A549 (cell line): ENCODE measurements at regions not wholly inside any gene's neighbourhood (a gene's known extent, or its start where the extent isn't known, plus 50 kb on each side); places are given as distances from the start of the nearest gene placed in this dataset.

ENCODE experiments used
- ATAC-seq, 2 experiments: fragments of 200-7000 bp in 1 of 2; fragments of >200 bp in 1 of 2; cut with Nextera tagmentation in 1 of 2; cut with Tn5 transposase in 1 of 2; 3 replicates each; pipeline versions ENCODE4 v1.8.0 to v1.9.1; 2018 to 2020; ENCODE audit warnings: mild to moderate bottlenecking in 1 of 2, moderate library complexity in 1 of 2
- CTCF ChIA-PET: fragments of 300-600 bp; sonication (Branson Sonifier 250); formaldehyde crosslinking; extraction: SDS; loops from one replicate; lab custom pipeline; 2021; ENCODE audit warnings: antibody characterized with exemption, inconsistent platforms; lab: Yijun Ruan, JAX
- POLR2A ChIA-PET: fragments of 350-600 bp; formaldehyde crosslinking; extraction: SDS; loops from one replicate; lab custom pipeline; 2021; ENCODE audit warnings: antibody characterized with exemption, inconsistent platforms; lab: Yijun Ruan, JAX
- DNase-seq, 2 experiments: peaks; one replicate each; pipeline versions ENCODE4 v3.0.0 to v3.0.0-alpha.2; 2011 to 2016; ENCODE audit warnings: low read depth in 1 of 2, low spot score in 1 of 2
- FAIRE-seq: peaks from 2 replicates; lab custom pipeline; 2011; peaks lifted over from hg19 to GRCh38; lab: Jason Lieb, UNC
- H3K27ac ChIP-seq, 2 experiments: fragments of >200 bp; sonication (Bioruptor Twin); formaldehyde crosslinking; 3 replicates each; pipeline ENCODE4 v1.5.1; 2016 to 2017
- H3K4me1 ChIP-seq: fragments of >200 bp; sonication (Bioruptor Twin); formaldehyde crosslinking; 3 replicates; pipeline ENCODE4 v1.6.1; 2016
- H3K4me2 ChIP-seq: fragments of >200 bp; sonication (Bioruptor Twin); formaldehyde crosslinking; 3 replicates; pipeline ENCODE4 v1.6.1; 2016
- H3K4me3 ChIP-seq: fragments of >200 bp; sonication (Bioruptor Twin); formaldehyde crosslinking; 3 replicates; pipeline ENCODE4 v1.5.1; 2016
- H3K9me3 ChIP-seq: fragments of >200 bp; sonication (Bioruptor Twin); formaldehyde crosslinking; 3 replicates; pipeline ENCODE4 v1.6.1; 2016
- CBX2 ChIP-seq: fragments of 200-600 bp; sonication (generic); IDR thresholded peaks from 2 replicates; pipeline ENCODE4 v1.6.1; 2016; ENCODE audit warnings: low read depth, mild to moderate bottlenecking, borderline replicate concordance
- CHD2 ChIP-seq: fragments of 150-350 bp; IDR thresholded peaks from 2 replicates; pipeline ENCODE4 v1.6.1; 2014; ENCODE audit warnings: low read length; ENCODE audit not compliant: partially characterized antibody
- CHD4 ChIP-seq: fragments of 200-600 bp; sonication (generic); IDR thresholded peaks from 2 replicates; pipeline ENCODE4 v1.6.1; 2016; ENCODE audit warnings: antibody characterized with exemption, mild to moderate bottlenecking, borderline replicate concordance
- EP300 ChIP-seq, 2 experiments: fragments of >200 bp; sonication (Bioruptor Twin); formaldehyde crosslinking; IDR thresholded peaks; 2 replicates in 1 of 2; 3 replicates in 1 of 2; pipeline ENCODE4 v1.6.1; 2016 to 2017
- GATA3 ChIP-seq: IDR thresholded peaks from 2 replicates; pipeline ENCODE4 v1.6.1; 2012; ENCODE audit warnings: borderline replicate concordance
- HOXB13 ChIP-seq: fragments of 250-450 bp; sonication (Bioruptor Pico); IDR thresholded peaks from 2 replicates; pipeline ENCODE4 v1.5.0; 2020; ENCODE audit warnings: low read depth, mild to moderate bottlenecking, moderate library complexity
- HOXB5 ChIP-seq: fragments of 250-450 bp; sonication (Bioruptor Pico); IDR thresholded peaks from 2 replicates; pipeline ENCODE4 v1.5.0; 2020; ENCODE audit warnings: mild to moderate bottlenecking, moderate library complexity
- KDM1A ChIP-seq: fragments of 200-600 bp; sonication (generic); IDR thresholded peaks from 2 replicates; pipeline ENCODE4 v1.6.1; 2016; ENCODE audit warnings: low read depth, mild to moderate bottlenecking
- MAFK ChIP-seq: fragments of 450-650 bp; IDR thresholded peaks from 2 replicates; pipeline ENCODE4 v1.6.1; 2014; ENCODE audit not compliant: partially characterized antibody
- MAZ ChIP-seq: fragments of 150-350 bp; IDR thresholded peaks from 2 replicates; pipeline ENCODE4 v1.6.1; 2014; ENCODE audit warnings: antibody characterized with exemption, low read depth, low read length, borderline replicate concordance
- MYC ChIP-seq: IDR thresholded peaks from 2 replicates; pipeline ENCODE4 v1.6.1; 2012; ENCODE audit warnings: mild to moderate bottlenecking, inconsistent platforms, low read length, improper control_type of control experiment, borderline replicate concordance
- NFE2L2 ChIP-seq: fragments of 150-350 bp; conservative IDR thresholded peaks from 2 replicates; pipeline ENCODE4 v1.6.1; 2014; ENCODE audit warnings: low read length
- NPAS2 ChIP-seq: fragments of 250-450 bp; sonication (Bioruptor Pico); IDR thresholded peaks from 2 replicates; pipeline ENCODE4 v1.8.0; 2022; ENCODE audit warnings: mild to moderate bottlenecking, moderate library complexity, borderline replicate concordance
- NR3C1 ChIP-seq: fragments of >200 bp; sonication (Bioruptor Twin); formaldehyde crosslinking; IDR thresholded peaks from 3 replicates; pipeline ENCODE4 v1.6.1; 2017
- POLR2AphosphoS2 ChIP-seq: conservative IDR thresholded peaks from 2 replicates; pipeline ENCODE4 v1.6.1; 2012; ENCODE audit warnings: low read length, improper control_type of control experiment, inconsistent platforms
- RAD21 ChIP-seq, 2 experiments: fragments of >200 bp in 1 of 2; sonication (Bioruptor Twin) in 1 of 2; formaldehyde crosslinking in 1 of 2; IDR thresholded peaks in 1 of 2; conservative IDR thresholded peaks in 1 of 2; 2 replicates in 1 of 2; 3 replicates in 1 of 2; pipeline ENCODE4 v1.6.1; 2012 to 2018; ENCODE audit warnings: inconsistent platforms in 1 of 2
- RARB ChIP-seq: fragments of 250-450 bp; sonication (Bioruptor Pico); IDR thresholded peaks from 2 replicates; pipeline ENCODE4 v1.8.0; 2021; ENCODE audit warnings: mild to moderate bottlenecking, moderate library complexity
- RCOR1 ChIP-seq: fragments of 150-350 bp; IDR thresholded peaks from 2 replicates; pipeline ENCODE4 v1.6.1; 2014; ENCODE audit warnings: antibody characterized with exemption, low read length, low read depth
- RFX5 ChIP-seq: fragments of 450-650 bp; IDR thresholded peaks from 2 replicates; pipeline ENCODE4 v1.7.1; 2014; ENCODE audit warnings: antibody characterized with exemption, mild to moderate bottlenecking, moderate library complexity
- SMC3 ChIP-seq: fragments of >200 bp; sonication (Bioruptor Twin); formaldehyde crosslinking; IDR thresholded peaks from 3 replicates; pipeline ENCODE4 v1.6.1; 2018; ENCODE audit warnings: inconsistent platforms
- SREBF2 ChIP-seq: fragments of 450-650 bp; IDR thresholded peaks from 2 replicates; pipeline ENCODE4 v1.6.1; 2014; ENCODE audit warnings: mild to moderate bottlenecking, moderate library complexity
- WGBS: methylation state at CpG from one replicate; pipeline ENCODE4 v1.1.6; 2017; ENCODE audit errors: missing lambda C conversion rate; 5-methylcytosine and 5-hydroxymethylcytosine counted together
- TF ChIP-seq, protein P1 (sequence below): fragments of 450-650 bp; IDR thresholded peaks from 2 replicates; pipeline ENCODE4 v1.6.1; 2014; ENCODE audit warnings: antibody characterized with exemption
- TF ChIP-seq, protein P2 (sequence below): fragments of 150-350 bp; IDR thresholded peaks from 2 replicates; pipeline ENCODE4 v1.6.1; 2014; ENCODE audit warnings: low read depth, mild to moderate bottlenecking, low read length
- TF ChIP-seq, protein P3 (sequence below): IDR thresholded peaks from 2 replicates; pipeline ENCODE4 v1.6.1; 2012

DNA sequence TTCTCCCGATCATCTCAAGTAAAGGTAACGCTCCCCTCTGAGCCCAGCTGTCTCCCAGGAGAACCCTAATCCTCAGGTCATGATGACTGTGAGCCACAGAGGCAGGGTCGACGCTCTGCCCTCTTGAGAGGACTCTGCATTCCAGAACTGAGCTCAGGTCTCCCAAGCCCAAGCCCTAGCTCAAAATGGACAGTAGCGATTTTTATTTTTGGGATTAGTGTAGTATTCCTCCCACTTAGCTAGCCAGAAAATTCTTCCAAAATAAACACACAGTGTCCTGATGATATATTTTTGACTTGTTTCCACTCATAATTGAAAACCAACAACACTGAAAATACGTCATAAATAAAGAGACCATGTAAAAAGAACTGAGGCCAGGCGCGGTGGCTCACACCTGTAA is 462.0 kb upstream of the MGMT start (continued):
- TF ChIP-seq, protein P1, sequence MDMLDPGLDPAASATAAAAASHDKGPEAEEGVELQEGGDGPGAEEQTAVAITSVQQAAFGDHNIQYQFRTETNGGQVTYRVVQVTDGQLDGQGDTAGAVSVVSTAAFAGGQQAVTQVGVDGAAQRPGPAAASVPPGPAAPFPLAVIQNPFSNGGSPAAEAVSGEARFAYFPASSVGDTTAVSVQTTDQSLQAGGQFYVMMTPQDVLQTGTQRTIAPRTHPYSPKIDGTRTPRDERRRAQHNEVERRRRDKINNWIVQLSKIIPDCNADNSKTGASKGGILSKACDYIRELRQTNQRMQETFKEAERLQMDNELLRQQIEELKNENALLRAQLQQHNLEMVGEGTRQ = no peak
- TF ChIP-seq NR3C1 (no peak), RAD21 (conservative IDR thresholded peaks at IDR 0.05 in 1 of 2, IDR thresholded peaks at IDR 0.05 in 1 of 2) (no peak)
- TF ChIP-seq, all 56 proteins: peak for 0

DNA sequence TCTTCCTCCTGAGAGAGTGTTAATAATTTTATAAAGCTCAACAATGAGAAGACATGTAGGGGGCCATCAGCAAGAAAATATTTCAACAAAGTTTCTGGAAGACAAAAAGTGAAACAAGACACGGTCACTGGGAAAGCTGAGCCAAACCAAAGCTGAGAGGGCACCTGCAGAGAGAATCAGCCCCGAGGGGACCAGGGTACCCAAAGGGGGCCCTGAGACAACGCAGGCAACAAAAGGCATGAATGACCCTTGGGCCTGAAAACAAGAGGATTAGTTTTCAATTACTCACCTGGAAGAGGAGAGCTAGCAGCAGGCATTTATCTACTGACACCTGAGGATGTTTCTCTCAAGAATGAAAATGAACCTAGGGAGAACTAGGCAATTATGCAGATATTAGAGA is 461.2 kb upstream of the MGMT start:
- DNase-seq (no peak), ATAC-seq (no peak), FAIRE-seq (no peak)
- ChIA-PET CTCF (no interaction called here), POLR2A (no interaction called here)
- Histone ChIP-seq H3K4me3 (no peak overlapping the region), H3K9me3 (no peaks in the 10 kb centered on the region), H3K4me1 (no peaks in the 10 kb centered on the region)
- WGBS = 7% methylated on average over 3 of the region's 3 CpGs
- TF ChIP-seq HOXB13 (CRISPR knock-in tag) = no peak
- TF ChIP-seq, all 56 proteins: peak for 0
- Histone ChIP-seq H3K4me2 (no peak overlapping the region), H3K27ac (no peak overlapping the region)

DNA sequence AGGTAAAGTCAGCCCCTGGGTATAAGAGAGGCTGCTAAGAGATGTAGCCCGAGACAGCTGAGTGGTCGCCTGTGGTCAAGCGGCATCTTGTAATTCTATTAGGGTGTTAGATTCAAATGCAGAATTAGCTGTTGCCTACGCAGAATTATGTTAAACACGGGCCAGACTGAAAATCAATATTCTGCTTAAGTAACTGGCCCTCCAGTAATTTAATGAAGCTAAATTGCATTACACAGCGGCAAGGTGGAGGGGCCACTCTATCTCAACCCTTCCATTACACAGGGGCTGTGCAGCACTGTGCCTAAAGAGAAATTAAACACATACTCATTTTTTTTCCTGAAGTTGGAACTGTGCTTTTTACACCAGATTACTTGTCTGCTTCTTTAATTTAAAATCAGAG is 448.5 kb upstream of the MGMT start:
- no peak overlapping the region for H3K27ac ChIP-seq
- CTCF ChIA-PET = interaction anchor here (1.8 kb wide), 1 partner anchor 13 kb away, joined by 5 read pairs; no protein-coding TSS in a partner anchor
- H3K4me3 ChIP-seq = no peak overlapping the region
- no peaks in the 10 kb centered on the region for H3K4me1 ChIP-seq
- H3K4me2 ChIP-seq = no peak overlapping the region
- FAIRE-seq (no peak), DNase-seq (no peak), ATAC-seq (no peak)
- WGBS = 20% methylated on average over 6 of the region's 6 CpGs
- POLR2A ChIA-PET = no interaction called here
- TF ChIP-seq CHD4 = no peak
- TF ChIP-seq HOXB5 (CRISPR knock-in tag) = no peak
- no peak for TF ChIP-seq MYC
- no peak for TF ChIP-seq NFE2L2
- TF ChIP-seq GATA3 = no peak
- no peak for TF ChIP-seq RARB
- no peak for TF ChIP-seq CHD2
- no peak for TF ChIP-seq SREBF2
- no peak for TF ChIP-seq RAD21 (conservative IDR thresholded peaks at IDR 0.05 in 1 of 2, IDR thresholded peaks at IDR 0.05 in 1 of 2)
- TF ChIP-seq, protein P1 = no peak
- TF ChIP-seq EP300 (IDR thresholded peaks at IDR 0.05) = no peak
- no peak for TF ChIP-seq MAFK
- TF ChIP-seq CBX2 = no peak
- no peak for TF ChIP-seq POLR2AphosphoS2
- no peak for TF ChIP-seq RCOR1
- TF ChIP-seq, protein P2, sequence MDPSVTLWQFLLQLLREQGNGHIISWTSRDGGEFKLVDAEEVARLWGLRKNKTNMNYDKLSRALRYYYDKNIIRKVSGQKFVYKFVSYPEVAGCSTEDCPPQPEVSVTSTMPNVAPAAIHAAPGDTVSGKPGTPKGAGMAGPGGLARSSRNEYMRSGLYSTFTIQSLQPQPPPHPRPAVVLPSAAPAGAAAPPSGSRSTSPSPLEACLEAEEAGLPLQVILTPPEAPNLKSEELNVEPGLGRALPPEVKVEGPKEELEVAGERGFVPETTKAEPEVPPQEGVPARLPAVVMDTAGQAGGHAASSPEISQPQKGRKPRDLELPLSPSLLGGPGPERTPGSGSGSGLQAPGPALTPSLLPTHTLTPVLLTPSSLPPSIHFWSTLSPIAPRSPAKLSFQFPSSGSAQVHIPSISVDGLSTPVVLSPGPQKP = no peak
- TF ChIP-seq NR3C1 = no peak
- no peak for TF ChIP-seq MAZ
- no peaks in the 10 kb centered on the region for H3K9me3 ChIP-seq

DNA sequence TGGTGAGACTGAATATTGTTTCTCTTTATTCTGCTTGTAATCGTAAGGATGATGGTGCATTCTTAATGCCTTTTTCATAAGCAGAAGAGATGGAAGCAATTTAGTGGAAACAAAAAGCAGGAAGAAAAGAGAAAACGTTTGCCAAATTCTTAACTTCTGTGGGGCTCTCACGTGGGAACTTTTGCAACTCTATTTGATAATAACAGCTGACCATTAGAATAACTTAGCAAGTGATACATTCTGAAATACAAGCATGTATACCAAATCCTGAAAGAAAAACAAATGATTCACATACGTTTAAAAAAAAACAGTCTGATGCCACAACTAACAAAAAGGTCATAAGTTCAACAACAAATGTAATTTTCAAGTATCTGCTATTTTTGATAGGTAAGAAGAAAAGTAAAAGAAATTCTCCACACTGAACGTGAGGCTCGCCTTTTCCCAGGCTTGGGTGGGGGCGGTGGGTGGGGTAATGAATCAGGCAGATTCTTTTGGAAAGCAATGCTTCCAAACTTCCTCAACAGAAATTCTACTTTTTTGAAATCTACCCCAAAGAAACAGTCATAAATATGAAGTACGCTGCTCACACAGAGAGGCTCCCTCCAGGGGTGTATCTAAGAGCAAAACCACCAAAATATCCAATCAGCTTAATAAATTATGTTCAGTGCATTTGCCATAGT is 446.2 kb upstream of the MGMT start:
- Histone ChIP-seq H3K4me1 (no peaks in the 10 kb centered on the region), H3K27ac (no peak overlapping the region), H3K9me3 (no peaks in the 10 kb centered on the region), H3K4me2 (no peak overlapping the region), H3K4me3 (no peak overlapping the region)
- no peak for ATAC-seq
- ChIA-PET POLR2A (no interaction called here), CTCF (interaction anchor here (0.6 kb wide), 1 partner anchor 132 kb away, joined by 3 read pairs; no protein-coding TSS in a partner anchor)
- WGBS = 3% methylated on average over 8 of the region's 8 CpGs
- no peak for DNase-seq
- TF ChIP-seq, protein P3, sequence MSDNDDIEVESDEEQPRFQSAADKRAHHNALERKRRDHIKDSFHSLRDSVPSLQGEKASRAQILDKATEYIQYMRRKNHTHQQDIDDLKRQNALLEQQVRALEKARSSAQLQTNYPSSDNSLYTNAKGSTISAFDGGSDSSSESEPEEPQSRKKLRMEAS = no peak
- TF ChIP-seq NPAS2 = no peak
- no peak for TF ChIP-seq KDM1A
- TF ChIP-seq RFX5 = no peak
- no peak for TF ChIP-seq SMC3
- TF ChIP-seq MAFK = no peak
- FAIRE-seq = no peak
